Colonic mucosa (tissue), 4 donors: ENCODE measurements at regions not wholly inside any gene's neighbourhood (a gene's known extent, or its start where the extent isn't known, plus 50 kb on each side); places are given as distances from the start of the nearest gene placed in this dataset.

ENCODE experiments used
- DNase-seq: peaks from one replicate; pipeline ENCODE4 v3.0.0-alpha.2; 2020
- H3K27ac ChIP-seq: fragments of 200-600 bp; one replicate; pipeline ENCODE4 v1.8.0; 2021
- H3K27me3 ChIP-seq: fragments of 200-600 bp; one replicate; pipeline ENCODE4 v1.8.0; 2021
- H3K36me3 ChIP-seq: fragments of 200-600 bp; one replicate; pipeline ENCODE4 v1.8.0; 2021
- H3K4me1 ChIP-seq: fragments of 200-600 bp; one replicate; pipeline ENCODE4 v1.8.0; 2021; ENCODE audit warnings: mild to moderate bottlenecking
- H3K4me3 ChIP-seq: fragments of 200-600 bp; one replicate; pipeline ENCODE4 v1.8.0; 2021
- H3K9ac ChIP-seq, 2 donors: one replicate each; pipeline ENCODE4 v1.7.0; 2013; ENCODE audit warnings: control low read depth in 2 of 2, low read depth in 2 of 2, low read length in 2 of 2
- H3K9me3 ChIP-seq: fragments of 200-600 bp; one replicate; pipeline ENCODE4 v1.8.0; 2021
- intact Hi-C: fragments of 100-400 bp; cut with DNase I; formaldehyde crosslinking; loops from one replicate; pipeline ENCODE4 v1.14.1; 2022
- TF ChIP-seq, protein P1 (sequence below): fragments of 200-600 bp; IDR thresholded peaks from one replicate; pipeline ENCODE4 v1.8.0; 2022; ENCODE audit warnings: antibody characterized with exemption, mild to moderate bottlenecking
- donor health status: healthy.
- donor health status: DM: no; HTN: no; CAD: no.
- donor health status: DM: no; HTN: no; CAD: no.

DNA sequence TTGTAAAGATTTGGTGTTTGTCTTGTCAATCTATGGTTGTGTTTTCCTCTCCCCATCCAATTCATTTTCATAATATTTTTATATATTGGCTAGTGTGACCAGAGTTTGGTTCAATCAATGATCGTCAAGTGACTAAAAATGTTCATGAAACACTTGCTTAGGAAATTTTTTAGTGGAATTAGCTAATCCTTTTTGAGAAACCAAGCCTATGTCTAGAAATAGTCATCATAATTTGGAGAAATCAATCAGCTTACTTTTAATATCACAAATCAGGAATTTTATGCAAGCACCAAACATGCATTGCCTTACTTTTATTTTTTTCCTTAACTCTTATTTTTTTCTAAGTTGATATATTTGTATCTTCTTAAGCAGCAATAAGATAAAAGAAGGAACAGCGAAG, 403.1 kb upstream of the TBL1XR1 start:
- intact Hi-C loops, result no loop called here
- no peaks in the 10 kb centered on the region for H3K27me3 ChIP-seq
- DNase-seq, result no peak
- no peak overlapping the region for H3K9ac ChIP-seq
- H3K36me3 ChIP-seq, result no peaks in the 10 kb centered on the region
- no peak overlapping the region for H3K4me3 ChIP-seq
- no peaks in the 10 kb centered on the region for H3K9me3 ChIP-seq
- H3K27ac ChIP-seq, result no peak overlapping the region
- peaks cover 3% of the 10 kb centered on the region for H3K4me1 ChIP-seq
- TF ChIP-seq, protein P1, sequence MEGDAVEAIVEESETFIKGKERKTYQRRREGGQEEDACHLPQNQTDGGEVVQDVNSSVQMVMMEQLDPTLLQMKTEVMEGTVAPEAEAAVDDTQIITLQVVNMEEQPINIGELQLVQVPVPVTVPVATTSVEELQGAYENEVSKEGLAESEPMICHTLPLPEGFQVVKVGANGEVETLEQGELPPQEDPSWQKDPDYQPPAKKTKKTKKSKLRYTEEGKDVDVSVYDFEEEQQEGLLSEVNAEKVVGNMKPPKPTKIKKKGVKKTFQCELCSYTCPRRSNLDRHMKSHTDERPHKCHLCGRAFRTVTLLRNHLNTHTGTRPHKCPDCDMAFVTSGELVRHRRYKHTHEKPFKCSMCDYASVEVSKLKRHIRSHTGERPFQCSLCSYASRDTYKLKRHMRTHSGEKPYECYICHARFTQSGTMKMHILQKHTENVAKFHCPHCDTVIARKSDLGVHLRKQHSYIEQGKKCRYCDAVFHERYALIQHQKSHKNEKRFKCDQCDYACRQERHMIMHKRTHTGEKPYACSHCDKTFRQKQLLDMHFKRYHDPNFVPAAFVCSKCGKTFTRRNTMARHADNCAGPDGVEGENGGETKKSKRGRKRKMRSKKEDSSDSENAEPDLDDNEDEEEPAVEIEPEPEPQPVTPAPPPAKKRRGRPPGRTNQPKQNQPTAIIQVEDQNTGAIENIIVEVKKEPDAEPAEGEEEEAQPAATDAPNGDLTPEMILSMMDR, result no peak

DNA sequence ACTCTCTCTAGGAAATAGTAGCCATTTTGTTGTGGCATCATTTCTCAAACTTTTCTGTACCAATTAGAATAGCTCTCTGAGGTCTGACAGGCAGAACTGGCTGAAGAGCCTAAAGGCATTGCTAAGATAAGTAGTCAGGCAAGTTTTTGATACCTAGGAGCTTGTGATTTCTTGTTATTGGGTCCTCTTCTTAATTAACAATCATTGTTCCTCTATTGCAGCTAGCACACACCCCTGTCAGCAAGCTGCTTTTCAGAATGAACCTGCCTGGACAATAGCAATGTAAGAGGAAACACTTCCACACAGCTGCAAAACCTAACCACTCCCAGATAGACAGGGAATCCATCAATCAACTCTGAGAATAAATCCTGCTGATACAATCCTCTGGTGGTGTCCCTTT, 403.9 kb upstream of the TBL1XR1 start:
- H3K36me3 ChIP-seq, result no peaks in the 10 kb centered on the region
- DNase-seq, result no peak
- peaks cover 3% of the 10 kb centered on the region for H3K4me1 ChIP-seq
- no peak overlapping the region for H3K27ac ChIP-seq
- no peaks in the 10 kb centered on the region for H3K27me3 ChIP-seq
- H3K9me3 ChIP-seq, result no peaks in the 10 kb centered on the region
- H3K9ac ChIP-seq, result no peak overlapping the region
- TF ChIP-seq, protein P1, result no peak
- H3K4me3 ChIP-seq, result no peak overlapping the region
- intact Hi-C loops, result no loop called here

DNA sequence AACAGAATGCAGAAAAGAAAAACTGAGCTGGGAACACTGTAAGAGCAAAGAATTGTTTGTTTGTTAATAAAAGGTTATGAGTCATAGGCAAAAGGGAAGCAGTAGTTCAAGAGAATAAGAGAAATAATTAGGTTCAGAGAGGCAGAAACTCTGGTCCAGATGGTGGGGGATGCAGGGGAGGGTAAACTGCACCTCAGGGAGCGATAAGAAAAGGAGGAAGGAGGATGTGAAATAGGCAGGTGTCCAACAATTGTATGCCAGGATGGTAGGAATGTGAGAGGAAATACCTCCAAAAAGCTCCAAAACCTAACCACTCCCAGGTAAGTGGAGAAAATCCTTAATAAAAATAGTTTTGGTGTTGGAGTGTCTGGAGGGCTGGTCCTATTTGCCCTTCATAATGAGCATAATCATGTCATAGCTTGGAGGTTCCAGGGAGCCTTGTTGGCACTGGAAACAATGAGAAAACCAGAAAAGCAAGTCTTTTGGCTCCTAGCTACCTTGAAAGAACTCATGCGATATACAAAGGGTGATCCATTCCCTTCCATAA, 405.4 kb upstream of the TBL1XR1 start:
- no peak for DNase-seq
- intact Hi-C loops, result no loop called here

DNA sequence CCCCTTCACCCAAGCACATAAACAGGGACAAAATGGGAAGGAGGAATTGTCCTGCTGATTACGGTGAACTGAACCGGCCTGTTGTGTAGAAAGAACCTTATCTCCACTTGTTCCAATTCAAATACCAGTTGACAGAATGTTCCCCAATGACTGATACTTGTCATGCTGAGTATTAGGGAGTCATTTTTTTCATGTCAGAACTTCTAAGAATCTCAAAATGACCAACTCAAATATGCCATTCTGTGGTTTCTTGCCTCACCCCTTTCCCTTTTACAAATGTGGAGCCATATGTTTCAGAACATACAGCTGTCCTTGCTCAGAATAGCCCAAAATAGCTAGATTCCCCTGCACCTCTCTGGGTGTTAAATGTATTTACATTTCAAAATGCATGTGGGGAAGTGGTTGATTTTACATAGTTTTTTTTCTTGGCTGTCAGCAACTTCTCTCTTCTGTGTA, 405.9 kb upstream of the TBL1XR1 start:
- TF ChIP-seq, protein P1, result no peak
- peaks cover 3% of the 10 kb centered on the region for H3K4me1 ChIP-seq
- no peaks in the 10 kb centered on the region for H3K36me3 ChIP-seq
- no peak for DNase-seq
- no peaks in the 10 kb centered on the region for H3K27me3 ChIP-seq
- no peak overlapping the region for H3K9ac ChIP-seq
- H3K27ac ChIP-seq, result no peak overlapping the region
- intact Hi-C loops, result no loop called here
- H3K9me3 ChIP-seq, result no peaks in the 10 kb centered on the region
- no peak overlapping the region for H3K4me3 ChIP-seq

More for the DNA sequence above, 405.4 kb upstream of the TBL1XR1 start:
- Histone ChIP-seq H3K27ac (no peak overlapping the region), H3K4me1 (peaks cover 3% of the 10 kb centered on the region), H3K4me3 (no peak overlapping the region), H3K9me3 (no peaks in the 10 kb centered on the region), H3K27me3 (no peaks in the 10 kb centered on the region), H3K9ac (no peak overlapping the region), H3K36me3 (no peaks in the 10 kb centered on the region)
- TF ChIP-seq, protein P1, result no peak

DNA sequence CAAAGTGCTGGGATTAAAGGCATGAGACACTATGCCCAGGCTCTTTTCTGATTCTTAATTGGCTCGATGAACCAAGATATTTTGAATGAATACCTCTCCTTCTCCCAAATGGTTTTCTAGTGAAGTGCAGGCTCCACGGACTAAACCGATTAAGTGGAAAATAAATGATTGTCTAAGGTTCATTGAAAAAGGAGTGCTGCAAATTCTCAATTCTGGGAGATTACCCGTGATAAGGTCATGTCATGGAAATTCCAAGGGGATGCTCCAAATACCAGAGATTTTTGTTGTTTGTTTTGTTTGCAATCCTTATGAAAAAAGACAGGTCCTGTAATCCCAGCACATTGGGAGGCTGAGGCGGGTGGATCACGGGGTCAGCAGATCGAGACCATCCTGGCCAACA, 406.9 kb upstream of the TBL1XR1 start:
- no peak for DNase-seq
- Histone ChIP-seq H3K9ac (no peak overlapping the region), H3K4me3 (no peak overlapping the region), H3K9me3 (no peaks in the 10 kb centered on the region), H3K4me1 (peaks cover 3% of the 10 kb centered on the region), H3K36me3 (no peaks in the 10 kb centered on the region), H3K27me3 (no peaks in the 10 kb centered on the region), H3K27ac (no peak overlapping the region)
- TF ChIP-seq, protein P1, result no peak
- intact Hi-C loops, result no loop called here
